HUES64 (cell line): ENCODE measurements at regions not wholly inside any gene's neighbourhood (a gene's known extent, or its start where the extent isn't known, plus 50 kb on each side); places are given as distances from the start of the nearest gene placed in this dataset.
A peak's percentile ranks its signal among the peaks of the same experiment; 100 is the strongest.
"Not testable (repeated sequence)": the region's sequence is repeated elsewhere in the genome, so short reads cannot be mapped to it uniquely, and the experiment has no call there.

ENCODE experiments used
- H3K27ac ChIP-seq: 2 replicates; pipeline ENCODE4 v1.7.0; 2013; ENCODE audit warnings: low read depth, low read length, inconsistent platforms
- H3K27me3 ChIP-seq: 2 replicates; pipeline ENCODE4 v1.6.1; 2013; ENCODE audit warnings: mild to moderate bottlenecking, low read length; ENCODE audit not compliant: insufficient read depth
- H3K36me3 ChIP-seq: 2 replicates; pipeline ENCODE4 v1.6.1; 2013; ENCODE audit warnings: mild to moderate bottlenecking, low read length; ENCODE audit not compliant: insufficient read depth
- H3K4me1 ChIP-seq: 2 replicates; pipeline ENCODE4 v1.6.1; 2013; ENCODE audit warnings: mild to moderate bottlenecking, low read length, moderate library complexity; ENCODE audit not compliant: insufficient read depth
- H3K4me3 ChIP-seq: 2 replicates; pipeline ENCODE4 v1.5.1; 2013; ENCODE audit warnings: mild to moderate bottlenecking, low read length, moderate library complexity
- H3K9ac ChIP-seq: 2 replicates; pipeline ENCODE4 v1.6.1; 2013; ENCODE audit warnings: mild to moderate bottlenecking, low read depth, low read length
- H3K9me3 ChIP-seq: 2 replicates; pipeline ENCODE4 v1.6.1; 2013; ENCODE audit warnings: low read depth, low read length; ENCODE audit not compliant: insufficient read depth
- WGBS: fragments of 150-250, 120-280 bp; methylation state at CpG from one replicate; pipeline ENCODE4 v1.1.7; 2013; ENCODE audit warnings: missing lambda C conversion rate; 5-methylcytosine and 5-hydroxymethylcytosine counted together

DNA sequence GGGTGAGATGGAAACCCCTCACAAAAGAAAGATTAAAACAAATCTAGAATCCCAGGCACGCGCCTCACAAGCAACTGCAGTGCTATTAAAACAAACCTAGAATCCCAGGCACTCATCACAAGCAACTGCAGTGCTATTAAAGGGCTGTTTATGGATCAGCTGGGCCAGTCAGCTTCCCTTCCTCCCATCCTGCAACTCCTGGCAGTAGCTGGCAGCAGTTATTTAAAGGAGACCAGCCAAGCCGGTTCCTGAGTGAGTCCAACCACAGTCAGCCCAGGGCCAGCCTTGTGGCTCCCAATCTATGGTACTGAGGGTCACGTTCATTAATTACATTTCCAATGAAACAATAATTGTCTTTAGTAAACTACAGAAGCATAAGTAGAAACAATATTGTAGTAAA is 1673.5 kb downstream of the SPATA31A7 start:
- Histone ChIP-seq H3K27me3 (peaks cover 96% of the 10 kb centered on the region), H3K4me1 (peaks cover 11% of the 10 kb centered on the region; the same call in 1 of the 2 replicates)
- H3K9ac ChIP-seq, H3K4me3 ChIP-seq, H3K9me3 ChIP-seq, H3K27ac ChIP-seq, H3K36me3 ChIP-seq: not testable (repeated sequence)
- 41% methylated on average over 3 of the region's 4 CpGs for WGBS

DNA sequence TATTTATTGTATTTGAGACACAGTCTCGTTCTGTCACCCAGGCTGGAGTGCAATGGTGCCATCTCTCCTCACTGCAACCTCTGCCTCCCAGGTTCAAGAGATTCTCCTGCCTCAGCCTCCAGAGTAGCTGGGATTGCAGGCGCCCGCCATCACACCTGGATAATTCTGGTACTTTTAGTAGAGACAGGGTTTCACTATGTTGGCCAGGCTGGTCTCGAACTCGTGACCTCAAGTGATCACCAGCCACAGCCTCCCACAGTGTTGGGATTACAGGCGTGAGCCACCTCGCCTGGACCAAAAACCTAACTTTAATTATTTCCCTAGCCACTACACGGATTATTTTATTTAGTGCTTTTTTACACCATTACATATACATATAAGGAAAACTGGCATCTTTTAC is 1674.0 kb downstream of the SPATA31A7 start:
- Histone ChIP-seq H3K4me1 (peaks cover 11% of the 10 kb centered on the region; the same call in 1 of the 2 replicates), H3K27me3 (peaks cover 96% of the 10 kb centered on the region)
- not testable (repeated sequence) for H3K4me3 ChIP-seq, H3K9me3 ChIP-seq, H3K36me3 ChIP-seq, H3K9ac ChIP-seq, H3K27ac ChIP-seq
- WGBS: 64% methylated on average over 8 of the region's 8 CpGs

DNA sequence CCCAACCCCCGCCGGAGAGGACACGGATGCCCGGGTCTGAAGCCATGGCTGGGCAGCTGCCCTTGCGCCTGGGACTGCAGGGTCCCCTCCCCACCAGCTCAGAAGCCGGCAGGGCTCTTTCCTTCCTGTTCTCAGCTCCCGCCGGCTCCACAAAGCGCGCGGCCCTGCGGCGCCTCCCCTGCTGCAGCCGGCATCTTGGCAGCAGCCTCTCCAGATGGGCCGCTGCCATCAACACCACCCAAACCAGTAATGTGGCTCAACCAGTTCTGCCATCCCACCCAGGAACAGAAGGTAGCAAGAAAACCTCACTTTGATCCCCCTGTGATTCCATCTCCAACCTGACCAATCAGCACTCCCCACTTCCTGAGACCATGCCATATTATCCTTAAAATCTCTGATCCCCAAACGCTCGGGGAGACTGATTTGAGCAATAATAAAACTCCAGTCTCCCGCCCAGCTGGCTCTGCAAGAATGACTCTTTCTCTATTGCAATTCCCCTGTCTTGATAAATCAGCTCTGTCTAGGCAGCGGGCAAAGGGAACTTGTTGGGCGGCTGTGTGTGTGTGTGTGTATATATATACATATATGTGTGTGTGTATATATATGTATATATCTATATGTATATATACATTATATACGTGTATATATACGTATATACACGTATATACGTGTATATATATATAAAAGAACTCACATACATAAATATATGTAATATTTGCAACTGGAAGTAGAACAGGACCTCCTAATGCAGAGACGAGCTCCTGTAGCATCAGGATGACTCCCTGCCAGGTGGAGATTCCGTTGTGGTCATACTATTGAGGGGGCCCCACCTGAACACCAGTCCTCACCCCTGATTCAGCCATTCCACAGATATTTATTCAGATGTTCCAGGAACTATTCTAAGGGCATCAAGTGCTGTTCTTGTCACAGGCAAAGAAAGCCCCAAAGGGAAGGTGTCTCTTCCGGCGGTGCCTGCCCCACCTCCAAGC is 1674.9 kb downstream of the SPATA31A7 start:
- Histone ChIP-seq H3K27me3 (peaks cover 93% of the 10 kb centered on the region), H3K4me1 (peaks cover 11% of the 10 kb centered on the region; the same call in 1 of the 2 replicates), H3K4me3 (peak overlapping the region; percentile 52)
- H3K36me3 ChIP-seq, H3K9me3 ChIP-seq, H3K9ac ChIP-seq, H3K27ac ChIP-seq: not testable (repeated sequence)
- WGBS: 5% methylated on average over 20 of the region's 28 CpGs

DNA sequence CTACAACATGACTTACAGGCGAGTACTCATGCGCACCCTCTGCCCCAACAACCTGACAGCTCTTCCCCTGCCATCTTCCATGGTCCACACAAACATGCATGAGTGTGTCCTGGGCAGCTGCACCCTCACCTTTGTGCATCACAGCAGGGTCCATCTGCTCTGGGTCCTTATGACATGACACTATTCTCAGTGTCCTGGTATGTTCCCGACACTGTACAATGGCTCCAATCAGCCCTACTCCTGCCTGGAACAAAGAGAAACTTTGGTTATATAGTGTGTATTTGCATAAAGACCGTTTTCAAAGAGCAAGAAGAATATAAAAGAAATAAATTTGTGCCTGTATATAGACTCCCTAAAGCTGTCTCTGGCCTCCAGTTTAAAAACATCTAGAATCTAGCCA is 1679.2 kb downstream of the SPATA31A7 start:
- H3K9me3 ChIP-seq, H3K36me3 ChIP-seq, H3K27ac ChIP-seq, H3K4me1 ChIP-seq, H3K9ac ChIP-seq, H3K4me3 ChIP-seq: not testable (repeated sequence)
- peaks cover 93% of the 10 kb centered on the region for H3K27me3 ChIP-seq
- 91% methylated on average over 1 of the region's 4 CpGs for WGBS

DNA sequence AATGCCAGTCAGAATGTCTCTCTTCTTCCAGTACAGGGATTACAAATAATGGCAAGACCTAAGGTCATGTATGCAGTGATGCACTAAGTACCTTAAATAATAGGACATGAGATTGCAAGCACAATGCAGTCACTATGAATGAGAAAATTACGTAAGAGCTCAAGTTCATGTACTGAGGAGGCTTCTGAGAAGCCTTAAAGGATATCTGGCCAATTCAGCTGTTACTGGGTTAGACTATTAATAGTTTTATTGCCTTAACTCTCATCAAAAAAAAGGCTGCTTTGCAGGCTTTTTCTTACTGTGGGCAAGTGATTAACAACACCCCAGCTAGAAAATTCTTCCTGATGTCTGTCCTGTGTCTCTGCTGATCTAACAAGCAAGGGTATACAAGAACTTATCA is 1681.9 kb downstream of the SPATA31A7 start:
- 87% methylated on average over 1 of the region's 1 CpG for WGBS
- H3K9me3 ChIP-seq, H3K4me1 ChIP-seq, H3K4me3 ChIP-seq, H3K36me3 ChIP-seq, H3K9ac ChIP-seq, H3K27ac ChIP-seq: not testable (repeated sequence)
- H3K27me3 ChIP-seq: peaks cover 91% of the 10 kb centered on the region

DNA sequence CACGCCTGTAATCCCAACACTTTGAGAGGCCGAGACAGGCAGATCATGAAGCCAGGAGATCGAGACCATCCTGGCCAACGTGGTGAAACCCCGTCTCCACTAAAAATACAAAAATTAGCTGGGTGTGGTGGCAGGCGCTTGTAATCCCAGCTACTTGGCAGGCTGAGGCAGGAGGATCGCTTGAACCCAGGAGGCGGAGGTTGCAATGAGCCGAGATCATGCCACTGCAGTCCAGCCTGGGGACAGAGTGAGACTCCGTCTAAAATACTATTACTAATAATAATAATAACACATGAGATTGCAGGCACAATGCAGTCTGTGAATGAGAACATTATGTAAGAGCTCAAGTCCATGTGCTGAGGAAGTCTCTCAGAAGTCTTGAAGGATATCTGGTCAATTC is 1684.4 kb downstream of the SPATA31A7 start:
- H3K4me1 ChIP-seq, H3K4me3 ChIP-seq, H3K9me3 ChIP-seq, H3K9ac ChIP-seq, H3K27ac ChIP-seq, H3K36me3 ChIP-seq: not testable (repeated sequence)
- WGBS: 85% methylated on average over 6 of the region's 10 CpGs
- peaks cover 81% of the 10 kb centered on the region for H3K27me3 ChIP-seq

DNA sequence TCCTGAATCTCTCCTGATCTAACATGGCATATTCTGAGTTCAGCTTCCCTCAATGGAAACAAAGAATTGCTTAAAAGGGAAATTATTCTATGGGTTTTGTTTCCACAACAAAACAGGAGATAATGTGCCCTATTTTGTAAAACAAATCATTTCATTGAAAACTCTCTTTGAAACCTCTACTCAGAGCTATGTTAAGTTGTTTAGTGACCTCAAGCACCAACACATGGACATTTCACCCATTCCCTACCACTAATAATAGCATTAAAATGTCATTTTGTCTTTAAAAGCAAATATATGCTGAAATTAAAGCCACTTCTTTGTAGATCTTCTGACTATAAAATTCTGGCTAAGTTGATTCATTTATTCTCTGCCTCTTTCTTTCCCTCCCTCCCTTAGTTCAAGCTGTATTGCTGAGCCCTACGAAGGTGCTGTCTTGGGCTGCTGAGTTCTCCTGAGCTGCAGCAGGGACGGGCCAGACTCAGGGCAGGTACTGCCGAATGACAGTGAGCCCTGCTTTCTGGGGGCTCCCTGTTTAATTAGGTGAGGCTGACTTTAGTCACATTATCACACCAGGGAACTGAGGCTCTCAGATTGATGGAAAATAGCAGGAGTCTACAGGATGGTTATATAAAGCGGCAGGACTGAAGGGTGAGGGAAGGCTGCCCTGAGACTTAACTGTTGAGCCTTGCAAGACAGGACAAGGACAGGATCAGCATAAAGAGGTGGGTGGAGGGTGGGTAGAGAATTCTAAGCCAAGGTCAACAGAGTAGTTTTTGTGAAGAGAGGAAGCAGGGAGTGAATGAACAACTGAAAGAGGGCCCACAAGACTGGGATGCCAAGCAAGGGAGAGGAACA is 1685.1 kb downstream of the SPATA31A7 start:
- H3K27ac ChIP-seq, H3K4me3 ChIP-seq, H3K4me1 ChIP-seq, H3K36me3 ChIP-seq, H3K9me3 ChIP-seq, H3K9ac ChIP-seq: not testable (repeated sequence)
- 21% methylated on average over 2 of the region's 4 CpGs for WGBS
- peaks cover 78% of the 10 kb centered on the region for H3K27me3 ChIP-seq

DNA sequence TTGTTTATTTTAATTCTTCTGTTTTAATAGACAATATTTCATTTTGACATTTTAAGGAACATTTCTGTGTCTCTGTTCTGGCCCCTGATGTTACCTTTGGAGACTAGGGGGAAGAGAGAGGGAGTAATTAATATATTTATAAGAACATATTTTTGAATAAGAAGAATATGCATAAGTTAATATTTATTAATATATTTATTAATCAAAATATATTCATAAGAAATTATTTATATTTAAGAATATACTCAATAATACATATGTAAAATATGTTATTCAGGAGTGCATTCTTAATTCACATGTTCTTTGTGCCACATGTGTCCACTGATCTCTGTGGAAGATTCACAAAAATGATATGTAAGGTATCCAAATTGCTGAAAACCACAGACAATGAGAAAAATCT is 1687.7 kb downstream of the SPATA31A7 start:
- not testable (repeated sequence) for H3K4me1 ChIP-seq, H3K4me3 ChIP-seq, H3K9ac ChIP-seq, H3K9me3 ChIP-seq, H3K36me3 ChIP-seq, H3K27ac ChIP-seq
- peaks cover 75% of the 10 kb centered on the region for H3K27me3 ChIP-seq

DNA sequence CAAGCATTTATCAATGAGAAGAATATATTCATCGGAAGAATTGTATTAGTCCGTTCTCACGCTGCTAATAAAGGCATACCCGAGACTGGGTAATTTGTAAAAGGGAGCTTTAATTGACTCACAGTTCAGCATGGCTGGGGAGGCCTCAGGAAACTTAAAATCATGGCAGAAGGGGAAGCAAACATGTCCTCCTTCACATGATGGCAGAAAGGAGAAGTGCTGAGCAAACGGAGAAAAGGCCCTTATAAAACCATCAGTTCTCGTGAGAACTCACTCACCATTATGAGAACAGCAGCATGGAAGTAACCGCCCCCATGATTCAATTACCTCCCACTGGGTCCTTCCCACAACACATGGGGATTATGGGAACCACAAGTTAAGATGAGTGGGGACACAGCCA is 1688.2 kb downstream of the SPATA31A7 start:
- 67% methylated on average over 7 of the region's 7 CpGs for WGBS
- not testable (repeated sequence) for H3K36me3 ChIP-seq, H3K9ac ChIP-seq, H3K4me1 ChIP-seq, H3K4me3 ChIP-seq, H3K27ac ChIP-seq, H3K9me3 ChIP-seq
- peaks cover 75% of the 10 kb centered on the region for H3K27me3 ChIP-seq

DNA sequence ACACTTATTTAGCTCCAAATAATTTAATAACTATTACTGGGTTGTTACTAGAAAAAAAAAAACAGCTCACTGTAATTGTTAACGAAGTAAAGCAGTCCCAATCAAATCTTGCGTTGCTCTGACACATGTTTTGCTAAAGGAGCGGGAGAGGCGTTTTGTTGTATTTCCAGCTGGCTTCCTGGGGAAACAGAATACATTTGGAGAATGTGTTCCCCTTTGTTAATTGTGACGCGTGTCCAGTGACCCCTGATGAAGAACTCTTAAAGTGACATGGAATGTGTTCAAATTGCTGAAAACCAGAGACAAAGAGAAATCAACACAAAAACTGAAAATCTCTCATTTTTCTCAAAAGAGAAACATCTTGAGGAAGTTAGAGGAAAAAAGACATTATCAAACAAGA is 1690.6 kb downstream of the SPATA31A7 start:
- not testable (repeated sequence) for H3K9ac ChIP-seq, H3K4me3 ChIP-seq, H3K36me3 ChIP-seq, H3K9me3 ChIP-seq, H3K27ac ChIP-seq, H3K4me1 ChIP-seq
- H3K27me3 ChIP-seq: peaks cover 55% of the 10 kb centered on the region
- WGBS: 84% methylated on average over 6 of the region's 6 CpGs

DNA sequence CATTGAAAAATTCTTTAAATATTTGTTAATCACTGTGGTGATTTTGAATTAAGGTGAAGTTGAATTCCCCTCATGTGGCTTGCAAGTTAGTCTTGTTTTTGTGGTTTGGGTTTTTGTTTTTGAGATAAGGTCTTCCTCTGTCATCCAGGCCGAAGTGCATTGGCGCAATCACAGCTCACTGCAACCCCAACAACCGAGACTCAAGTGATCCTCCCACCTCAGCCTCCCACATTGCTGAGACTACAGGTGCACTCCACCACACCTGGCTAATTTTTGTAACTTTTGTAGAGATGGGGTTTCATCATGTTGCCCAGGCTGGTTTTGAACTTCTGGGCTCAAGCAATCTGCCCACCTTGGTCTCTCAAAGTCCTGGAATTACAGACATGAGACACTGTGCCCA is 1691.1 kb downstream of the SPATA31A7 start:
- not testable (repeated sequence) for H3K9ac ChIP-seq, H3K36me3 ChIP-seq, H3K4me3 ChIP-seq, H3K9me3 ChIP-seq, H3K4me1 ChIP-seq, H3K27ac ChIP-seq
- H3K27me3 ChIP-seq: peaks cover 49% of the 10 kb centered on the region
- WGBS: 96% methylated on average over 3 of the region's 3 CpGs
